Brain microvascular endothelial cell (primary cell): ENCODE measurements at regions not wholly inside any gene's neighbourhood (a gene's known extent, or its start where the extent isn't known, plus 50 kb on each side); places are given as distances from the start of the nearest gene placed in this dataset.

Experiments used
- DNase-seq: peaks from one replicate; pipeline ENCODE4 v3.0.0-alpha.2; 2020
- H3K27ac ChIP-seq: fragments of 250-450 bp; sonication (Bioruptor Pico); 2 replicates; pipeline ENCODE4 v1.5.1; 2020; ENCODE audit warnings: mild to moderate bottlenecking, moderate library complexity
- H3K27me3 ChIP-seq: fragments of 250-450 bp; sonication (Bioruptor Pico); replicated peaks from 2 replicates; pipeline ENCODE4 v1.5.1; 2020; ENCODE audit warnings: mild to moderate bottlenecking
- H3K36me3 ChIP-seq: fragments of 250-450 bp; sonication (Bioruptor Pico); replicated peaks from 2 replicates; pipeline ENCODE4 v1.5.1; 2020; ENCODE audit warnings: mild to moderate bottlenecking
- H3K4me3 ChIP-seq: 2 replicates; pipeline ENCODE4 v1.5.1; 2011; ENCODE audit warnings: low read depth, mild to moderate bottlenecking, control low read depth, low read length, moderate library complexity
- CTCF ChIP-seq: IDR thresholded peaks from 2 replicates; pipeline ENCODE4 v1.5.1; 2011; ENCODE audit warnings: low read depth, mild to moderate bottlenecking, moderate library complexity, low read length, control low read depth, inconsistent platforms; ENCODE audit errors: missing control alignments
- in situ Hi-C: cut with HindIII; loops from 2 replicates; pipeline ENCODE4 v1.10.0; 2017; ENCODE audit warnings: low sequenced_read_pairs, low pct_ligation_motif_present

GRCh38 chr5:167140548-167141291 is 1150.7 kb upstream of the WWC1 start:
- Histone ChIP-seq H3K4me3 (no peak overlapping the region), H3K36me3 (no peaks in the 10 kb centered on the region), H3K27me3 (no peaks in the 10 kb centered on the region), H3K27ac (no peak overlapping the region)
- TF ChIP-seq CTCF, result no peak
- in situ Hi-C loops, result no loop called here
- no peak for DNase-seq

- Histone ChIP-seq H3K36me3 (no peaks in the 10 kb centered on the region), H3K27ac (no peak overlapping the region), H3K4me3 (no peak overlapping the region), H3K27me3 (no peaks in the 10 kb centered on the region)
- in situ Hi-C loops, result no loop called here
- DNase-seq, result no peak
- no peak for TF ChIP-seq CTCF
Observed at GRCh38 chr5:167143716-167144115, 1147.7 kb upstream of the WWC1 start.

- in situ Hi-C loops, result no loop called here
- Histone ChIP-seq H3K27me3 (no peaks in the 10 kb centered on the region), H3K27ac (no peak overlapping the region), H3K4me3 (no peak overlapping the region), H3K36me3 (no peaks in the 10 kb centered on the region)
- no peak for DNase-seq
- no peak for TF ChIP-seq CTCF
Observed at GRCh38 chr5:167145841-167146240, 1145.6 kb upstream of the WWC1 start.

GRCh38 chr5:167147879-167148278 is 1143.6 kb upstream of the WWC1 start:
- Histone ChIP-seq H3K27ac (no peak overlapping the region), H3K4me3 (no peak overlapping the region), H3K36me3 (no peaks in the 10 kb centered on the region), H3K27me3 (no peaks in the 10 kb centered on the region)
- peak; percentile 3 for DNase-seq
- in situ Hi-C loops, result no loop called here
- TF ChIP-seq CTCF, result no peak

- in situ Hi-C loops, result no loop called here
- Histone ChIP-seq H3K27me3 (no peaks in the 10 kb centered on the region), H3K4me3 (no peak overlapping the region), H3K27ac (no peak overlapping the region), H3K36me3 (no peaks in the 10 kb centered on the region)
- no peak for DNase-seq
- no peak for TF ChIP-seq CTCF
Observed at GRCh38 chr5:167150661-167151060, 1140.8 kb upstream of the WWC1 start.

GRCh38 chr5:167152561-167152960 is 1138.9 kb upstream of the WWC1 start:
- H3K4me3 ChIP-seq, result no peak overlapping the region
- in situ Hi-C loops, result no loop called here
- no peak for TF ChIP-seq CTCF
- no peaks in the 10 kb centered on the region for H3K36me3 ChIP-seq
- H3K27ac ChIP-seq, result no peak overlapping the region
- DNase-seq, result no peak
- H3K27me3 ChIP-seq, result no peaks in the 10 kb centered on the region
